ENCODE measurements at regions not wholly inside any gene's neighbourhood (a gene's known extent, or its start where the extent isn't known, plus 50 kb on each side); places are given as distances from the start of the nearest gene placed in this dataset.

GRCh38 chr6:11900662-11901598, 111.2 kb upstream of the HIVEP1 start:
- TF ChIP-seq, protein P1, sequence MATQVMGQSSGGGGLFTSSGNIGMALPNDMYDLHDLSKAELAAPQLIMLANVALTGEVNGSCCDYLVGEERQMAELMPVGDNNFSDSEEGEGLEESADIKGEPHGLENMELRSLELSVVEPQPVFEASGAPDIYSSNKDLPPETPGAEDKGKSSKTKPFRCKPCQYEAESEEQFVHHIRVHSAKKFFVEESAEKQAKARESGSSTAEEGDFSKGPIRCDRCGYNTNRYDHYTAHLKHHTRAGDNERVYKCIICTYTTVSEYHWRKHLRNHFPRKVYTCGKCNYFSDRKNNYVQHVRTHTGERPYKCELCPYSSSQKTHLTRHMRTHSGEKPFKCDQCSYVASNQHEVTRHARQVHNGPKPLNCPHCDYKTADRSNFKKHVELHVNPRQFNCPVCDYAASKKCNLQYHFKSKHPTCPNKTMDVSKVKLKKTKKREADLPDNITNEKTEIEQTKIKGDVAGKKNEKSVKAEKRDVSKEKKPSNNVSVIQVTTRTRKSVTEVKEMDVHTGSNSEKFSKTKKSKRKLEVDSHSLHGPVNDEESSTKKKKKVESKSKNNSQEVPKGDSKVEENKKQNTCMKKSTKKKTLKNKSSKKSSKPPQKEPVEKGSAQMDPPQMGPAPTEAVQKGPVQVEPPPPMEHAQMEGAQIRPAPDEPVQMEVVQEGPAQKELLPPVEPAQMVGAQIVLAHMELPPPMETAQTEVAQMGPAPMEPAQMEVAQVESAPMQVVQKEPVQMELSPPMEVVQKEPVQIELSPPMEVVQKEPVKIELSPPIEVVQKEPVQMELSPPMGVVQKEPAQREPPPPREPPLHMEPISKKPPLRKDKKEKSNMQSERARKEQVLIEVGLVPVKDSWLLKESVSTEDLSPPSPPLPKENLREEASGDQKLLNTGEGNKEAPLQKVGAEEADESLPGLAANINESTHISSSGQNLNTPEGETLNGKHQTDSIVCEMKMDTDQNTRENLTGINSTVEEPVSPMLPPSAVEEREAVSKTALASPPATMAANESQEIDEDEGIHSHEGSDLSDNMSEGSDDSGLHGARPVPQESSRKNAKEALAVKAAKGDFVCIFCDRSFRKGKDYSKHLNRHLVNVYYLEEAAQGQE (IDR thresholded peaks at IDR 0.05; ENCODE audit: insufficient read depth in 1 of 2, low read depth in 2 of 2, low read length in 2 of 2), result no peak
- no peak for TF ChIP-seq SIN3A (IDR thresholded peaks at IDR 0.05; ENCODE audit: borderline replicate concordance, insufficient read depth, low read length)
- TF ChIP-seq FOXP2 (optimal IDR thresholded peaks at IDR 0.05; ENCODE audit: borderline replicate concordance, extremely low read depth, extremely low read length, insufficient read depth), result no peak
- no peak for TF ChIP-seq TAF1 (IDR thresholded peaks at IDR 0.05; ENCODE audit: borderline replicate concordance, insufficient read depth, low read length)
- no peak for TF ChIP-seq POLR2AphosphoS5 (IDR thresholded peaks at IDR 0.05; ENCODE audit: low read depth, low read length)

- TF ChIP-seq FOXP2 (optimal IDR thresholded peaks at IDR 0.05; ENCODE audit: borderline replicate concordance, extremely low read depth, extremely low read length, insufficient read depth) (no peak), POLR2AphosphoS5 (IDR thresholded peaks at IDR 0.05; ENCODE audit: low read depth, low read length) (no peak), TAF1 (IDR thresholded peaks at IDR 0.05; ENCODE audit: borderline replicate concordance, insufficient read depth, low read length) (no peak), SIN3A (IDR thresholded peaks at IDR 0.05; ENCODE audit: borderline replicate concordance, insufficient read depth, low read length) (no peak)
- TF ChIP-seq, protein P1 (IDR thresholded peaks at IDR 0.05; ENCODE audit: insufficient read depth in 1 of 2, low read depth in 2 of 2, low read length in 2 of 2), result no peak
Observed at GRCh38 chr6:11899645-11900044, 112.5 kb upstream of the HIVEP1 start.

DNA sequence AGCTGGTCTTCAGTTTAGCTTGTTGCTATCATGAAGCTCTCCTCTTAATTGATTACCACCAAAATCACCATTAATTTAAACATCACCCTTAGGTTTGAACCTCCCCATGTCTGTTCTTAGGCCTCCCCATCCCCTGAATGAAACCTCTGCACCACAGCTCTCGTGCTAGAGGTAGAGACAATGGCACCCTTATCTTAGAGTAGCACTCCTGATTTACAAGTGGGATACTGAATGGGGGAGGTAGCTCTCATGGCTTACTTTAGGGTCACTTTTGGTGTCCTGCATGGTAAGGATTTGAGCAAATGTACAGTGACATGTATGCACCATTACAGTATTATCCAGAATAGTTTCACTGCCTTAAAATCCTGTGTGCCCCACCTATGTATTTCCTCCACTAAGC, 115.6 kb upstream of the ADTRP start:
- TF ChIP-seq FOXP2 (optimal IDR thresholded peaks at IDR 0.05; ENCODE audit: borderline replicate concordance, extremely low read depth, extremely low read length, insufficient read depth) (no peak), POLR2AphosphoS5 (IDR thresholded peaks at IDR 0.05; ENCODE audit: low read depth, low read length) (no peak), TAF1 (IDR thresholded peaks at IDR 0.05; ENCODE audit: borderline replicate concordance, insufficient read depth, low read length) (no peak), SIN3A (IDR thresholded peaks at IDR 0.05; ENCODE audit: borderline replicate concordance, insufficient read depth, low read length) (no peak)
- TF ChIP-seq, protein P1 (IDR thresholded peaks at IDR 0.05; ENCODE audit: insufficient read depth in 1 of 2, low read depth in 2 of 2, low read length in 2 of 2), result no peak

DNA sequence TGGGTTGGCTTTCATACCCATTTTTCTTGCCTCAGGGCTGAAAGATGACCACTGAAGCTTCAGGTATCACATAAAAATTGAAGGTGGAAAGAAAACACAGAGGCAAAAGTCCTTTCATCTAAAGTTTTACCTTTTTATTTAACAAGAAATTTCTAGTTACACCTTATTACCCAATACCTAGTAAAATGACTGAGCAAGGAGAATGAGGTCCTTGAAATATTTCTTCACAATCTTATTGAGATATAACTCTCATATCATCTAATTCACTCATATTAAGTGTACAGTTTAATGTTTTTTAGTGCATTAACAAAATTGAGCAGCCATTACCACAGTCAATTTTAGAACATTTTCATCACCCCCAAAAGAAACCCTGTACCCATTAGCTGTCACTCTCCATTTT, 112.9 kb upstream of the ADTRP start:
- TF ChIP-seq POLR2AphosphoS5 (IDR thresholded peaks at IDR 0.05; ENCODE audit: low read depth, low read length) (no peak), TAF1 (IDR thresholded peaks at IDR 0.05; ENCODE audit: borderline replicate concordance, insufficient read depth, low read length) (no peak), SIN3A (IDR thresholded peaks at IDR 0.05; ENCODE audit: borderline replicate concordance, insufficient read depth, low read length) (no peak), FOXP2 (optimal IDR thresholded peaks at IDR 0.05; ENCODE audit: borderline replicate concordance, extremely low read depth, extremely low read length, insufficient read depth) (no peak)
- TF ChIP-seq, protein P1 (IDR thresholded peaks at IDR 0.05; ENCODE audit: insufficient read depth in 1 of 2, low read depth in 2 of 2, low read length in 2 of 2), result no peak
